ENCODE measurements at regions not wholly inside any gene's neighbourhood (a gene's known extent, or its start where the extent isn't known, plus 50 kb on each side); places are given as distances from the start of the nearest gene placed in this dataset.

- Histone ChIP-seq H3K23me2 (ENCODE audit: insufficient read length, low read depth, low read length, poor library complexity, severe bottlenecking) (no peaks in the 10 kb centered on the region), H3K4ac (ENCODE audit: low read depth, low read length) (no peak overlapping the region), H3K79me1 (ENCODE audit: insufficient read depth, low read depth, low read length, poor library complexity, severe bottlenecking) (no peaks in the 10 kb centered on the region), H3K9ac (ENCODE audit: extremely low read depth, insufficient read length, low read length) (no peak overlapping the region), H2BK120ac (ENCODE audit: low read depth, low read length, poor library complexity, severe bottlenecking) (no peak overlapping the region), H4K91ac (ENCODE audit: insufficient read length, low read depth, low read length) (no peak overlapping the region), H3K18ac (ENCODE audit: insufficient read length, low read depth, low read length) (no peak overlapping the region), H3K23ac (ENCODE audit: insufficient read length, low read depth, low read length) (no peak overlapping the region), H3T11ph (ENCODE audit: low read length) (no peak overlapping the region), H3K4me2 (ENCODE audit: insufficient read depth, insufficient read length, low read length) (no peak overlapping the region), H4K8ac (replicated peaks; ENCODE audit: insufficient read length, low read depth, low read length) (no peak overlapping the region), H2BK15ac (ENCODE audit: low read depth, low read length) (no peak overlapping the region), H2AFZ (ENCODE audit: low read length) (no peak overlapping the region), H2BK5ac (ENCODE audit: insufficient read length, low read length) (no peak overlapping the region), H3K27me3 (ENCODE audit: insufficient read depth, low read length) (no peaks in the 10 kb centered on the region), H4K5ac (ENCODE audit: insufficient read length, low read depth, low read length) (no peak overlapping the region), H2BK20ac (ENCODE audit: low read depth, low read length, poor library complexity, severe bottlenecking) (no peak overlapping the region), H3K79me2 (ENCODE audit: insufficient read depth, low read length) (no peaks in the 10 kb centered on the region), H2BK12ac (ENCODE audit: insufficient read length, low read depth, low read length) (no peak overlapping the region), H3K27ac (ENCODE audit: insufficient read length, low read depth, low read length) (no peak overlapping the region), H3K9me3 (ENCODE audit: control insufficient read depth, low read depth, low read length) (no peaks in the 10 kb centered on the region), H2AK5ac (ENCODE audit: insufficient read length, low read length) (no peak overlapping the region), H3K56ac (ENCODE audit: insufficient read length, low read depth, low read length) (no peak overlapping the region), H4K20me1 (ENCODE audit: control insufficient read depth, insufficient read depth, insufficient read length) (no peaks in the 10 kb centered on the region), H3K4me1 (ENCODE audit: insufficient read depth, low read length) (no peaks in the 10 kb centered on the region), H3K14ac (ENCODE audit: insufficient read depth, low read length) (no peak overlapping the region)
- DNase-seq = no peak
- no CpG with 5 or more reads among the region's 8 CpGs for WGBS (ENCODE audit: extremely low coverage, insufficient read length, low lambda C conversion rate)
- Mint-ChIP-seq H3K27ac (no peak overlapping the region), H3K27me3 (ENCODE audit: low read depth) (peaks cover 15% of the 10 kb centered on the region), H3K9me3 (no peaks in the 10 kb centered on the region; a peak in 1 of 5 replicates), H3K36me3 (ENCODE audit: insufficient read depth in 1 of 3, low read depth in 3 of 3) (no peaks in the 10 kb centered on the region), H3K4me3 (no peak overlapping the region), H3K4me1 (peaks cover 2 to 7% of the 10 kb centered on the region in 2 experiments; a peak in 3 of 4 replicates)
- TF ChIP-seq CTCF (conservative IDR thresholded peaks at IDR 0.05) = no peak
Observed at GRCh38 chr7:98763441-98763840, 106.4 kb downstream of the TMEM130 start.

Measured in H9 (cell line).